IMR-90 (cell line): ENCODE measurements at regions not wholly inside any gene's neighbourhood (a gene's known extent, or its start where the extent isn't known, plus 50 kb on each side); places are given as distances from the start of the nearest gene placed in this dataset.

Experiments used
- ATAC-seq: fragments of 200-7000 bp; cut with Tn5 transposase; 2 replicates; pipeline ENCODE4 v1.9.1; 2020; ENCODE audit warnings: low read depth, mild to moderate bottlenecking, moderate library complexity
- BruUV-seq: library from RNA; stranded (reverse); fragments of 400-500 nt; replicated peaks from 2 replicates; lab custom pipeline; 2021; lab: Mats Ljungman, UMichigan
- CTCF ChIA-PET: fragments of 300-600 bp; formaldehyde crosslinking; extraction: SDS; loops from one replicate; lab custom pipeline; 2021; ENCODE audit warnings: antibody characterized with exemption; lab: Yijun Ruan, JAX
- POLR2A ChIA-PET: fragments of 300-600 bp; sonication (Branson Sonifier 250); formaldehyde crosslinking; loops from one replicate; lab custom pipeline; 2022; ENCODE audit warnings: antibody characterized with exemption; ENCODE audit not compliant: unreplicated experiment; lab: Charles Lee
- DNase-seq: peaks from one replicate; pipeline ENCODE4 v3.0.0; 2013
- H2AFZ ChIP-seq: replicated peaks from 2 replicates; pipeline ENCODE3; 2013; ENCODE audit warnings: low read length, mild to moderate bottlenecking; ENCODE audit not compliant: poor library complexity
- H2AK5ac ChIP-seq: 2 replicates; pipeline ENCODE4 v1.6.1; 2013; ENCODE audit warnings: low read depth, low read length, inconsistent platforms
- H2AK9ac ChIP-seq: replicated peaks from 2 replicates; pipeline ENCODE3; 2013; ENCODE audit warnings: mild to moderate bottlenecking, low read depth, low read length, moderate library complexity; ENCODE audit not compliant: poor library complexity
- H2BK120ac ChIP-seq: 2 replicates; pipeline ENCODE4 v1.6.1; 2013; ENCODE audit warnings: low read depth, low read length, inconsistent platforms
- H2BK15ac ChIP-seq: 3 replicates; pipeline ENCODE4 v1.6.1; 2013; ENCODE audit warnings: low read depth, low read length, inconsistent platforms
- H2BK20ac ChIP-seq: 2 replicates; pipeline ENCODE4 v1.6.1; 2013; ENCODE audit warnings: low read depth, mild to moderate bottlenecking, inconsistent platforms, low read length, moderate library complexity
- H2BK5ac ChIP-seq: 2 replicates; pipeline ENCODE4 v1.6.1; 2013; ENCODE audit warnings: mild to moderate bottlenecking, low read depth, low read length, inconsistent platforms; ENCODE audit not compliant: poor library complexity, severe bottlenecking
- H3K14ac ChIP-seq: replicated peaks from 2 replicates; pipeline ENCODE4 v1.6.1; 2013; ENCODE audit warnings: low read depth, low read length, inconsistent platforms
- H3K18ac ChIP-seq: 2 replicates; pipeline ENCODE4 v1.6.1; 2013; ENCODE audit warnings: low read depth, low read length, control low read depth
- H3K23ac ChIP-seq: 2 replicates; pipeline ENCODE4 v1.6.1; 2013; ENCODE audit warnings: low read depth, low read length, inconsistent platforms
- H3K27ac ChIP-seq: 2 replicates; pipeline ENCODE4 v1.5.1; 2013; ENCODE audit warnings: mild to moderate bottlenecking, control low read depth, low read length; ENCODE audit not compliant: insufficient read depth
- H3K27me3 ChIP-seq: 2 replicates; pipeline ENCODE4 v1.6.1; 2013; ENCODE audit warnings: low read length; ENCODE audit not compliant: control insufficient read depth, insufficient read depth
- H3K36me3 ChIP-seq: 2 replicates; pipeline ENCODE4 v1.6.1; 2013; ENCODE audit warnings: low read length, mixed read lengths; ENCODE audit not compliant: control insufficient read depth, insufficient read depth
- H3K4ac ChIP-seq: 2 replicates; pipeline ENCODE4 v1.6.1; 2013; ENCODE audit warnings: low read depth, low read length, inconsistent platforms
- H3K4me1 ChIP-seq: 2 replicates; pipeline ENCODE4 v1.6.1; 2013; ENCODE audit warnings: low read length, mixed read lengths; ENCODE audit not compliant: control insufficient read depth, insufficient read depth
- H3K4me2 ChIP-seq: 2 replicates; pipeline ENCODE4 v1.6.1; 2013; ENCODE audit warnings: low read depth, mild to moderate bottlenecking, control low read depth, low read length, moderate library complexity
- H3K4me3 ChIP-seq: 2 replicates; pipeline ENCODE4 v1.5.1; 2013; ENCODE audit warnings: low read depth, mild to moderate bottlenecking, control low read depth, low read length, moderate library complexity; ENCODE audit not compliant: insufficient read depth
- H3K56ac ChIP-seq: 2 replicates; pipeline ENCODE4 v1.6.1; 2013; ENCODE audit warnings: low read length, inconsistent platforms; ENCODE audit not compliant: insufficient read depth; ENCODE audit errors: extremely low read depth
- H3K79me1 ChIP-seq, 2 experiments: 2 replicates each; pipeline ENCODE4 v1.6.1; 2013; ENCODE audit warnings: low read length in 2 of 2, inconsistent platforms in 1 of 2, low read depth in 1 of 2
- H3K9ac ChIP-seq: 2 replicates; pipeline ENCODE4 v1.6.1; 2013; ENCODE audit warnings: low read depth, low read length, control low read depth
- H3K9me1 ChIP-seq: 2 replicates; pipeline ENCODE4 v1.6.1; 2013; ENCODE audit warnings: low read length, inconsistent platforms; ENCODE audit not compliant: insufficient read depth
- H3K9me3 ChIP-seq: 2 replicates; pipeline ENCODE4 v1.6.1; 2013; ENCODE audit warnings: low read length; ENCODE audit not compliant: control insufficient read depth, insufficient read depth
- H4K20me1 ChIP-seq: 2 replicates; pipeline ENCODE4 v1.6.1; 2013; ENCODE audit warnings: low read length, inconsistent platforms; ENCODE audit not compliant: insufficient read depth
- H4K5ac ChIP-seq: 2 replicates; pipeline ENCODE4 v1.6.1; 2013; ENCODE audit warnings: mild to moderate bottlenecking, low read depth, low read length, control low read depth
- H4K8ac ChIP-seq, 2 experiments: 2 replicates each; pipeline ENCODE4 v1.6.1; 2013; ENCODE audit warnings: low read depth in 2 of 2, low read length in 2 of 2, control low read depth in 1 of 2, inconsistent platforms in 1 of 2
- H4K91ac ChIP-seq: 2 replicates; pipeline ENCODE4 v1.6.1; 2013; ENCODE audit warnings: low read depth, low read length, inconsistent platforms; ENCODE audit not compliant: insufficient read depth
- FOS ChIP-seq: fragments of 150-350 bp; IDR thresholded peaks from 2 replicates; pipeline ENCODE4 v1.6.1; 2016; ENCODE audit warnings: low read depth, low read length
- RAD21 ChIP-seq: IDR thresholded peaks from 2 replicates; pipeline ENCODE4 v1.6.1; 2012; ENCODE audit warnings: low read length, improper control_type of control experiment
- RCOR1 ChIP-seq: IDR thresholded peaks from 2 replicates; pipeline ENCODE4 v1.6.1; 2012; ENCODE audit warnings: mild to moderate bottlenecking, low read length, improper control_type of control experiment; ENCODE audit not compliant: insufficient replicate concordance
- SMC3 ChIP-seq: fragments of 150-350 bp; IDR thresholded peaks from 2 replicates; pipeline ENCODE4 v1.6.1; 2016; ENCODE audit warnings: low read depth, mild to moderate bottlenecking, antibody characterized with exemption, low read length, moderate library complexity
- USF2 ChIP-seq: fragments of 150-350 bp; IDR thresholded peaks from 2 replicates; pipeline ENCODE4 v1.6.1; 2017; ENCODE audit warnings: mild to moderate bottlenecking, antibody characterized with exemption, low read length, low read depth
- WGBS, 2 experiments: methylation state at CpG; one replicate each; pipeline versions ENCODE4 v1.1.5 to v1.1.7; 2013; ENCODE audit warnings: missing lambda C conversion rate in 2 of 2; ENCODE audit not compliant: insufficient read length in 1 of 2; ENCODE audit errors: extremely low coverage in 2 of 2; 5-methylcytosine and 5-hydroxymethylcytosine counted together
- dilution Hi-C: fragments of 300-500 bp; cut with HindIII; formaldehyde crosslinking; loops from one replicate; pipeline ENCODE4 v1.14.3; 2018; ENCODE audit warnings: low sequenced_read_pairs; ENCODE audit not compliant: unreplicated experiment
- in situ Hi-C: fragments of 300-500 bp; cut with MboI; formaldehyde crosslinking; loops from 3 replicates; pipeline ENCODE4 v1.14.3; 2019; ENCODE audit warnings: low sequenced_read_pairs, inconsistent platforms, mixed read lengths
- intact Hi-C: fragments of 100-400 bp; cut with micrococcal nuclease; formaldehyde crosslinking; loops from 2 replicates; pipeline ENCODE4 v1.10.0; 2022

GRCh38 chr20:56839786-56840185 is 210.7 kb downstream of the TFAP2C start:
- H3K56ac ChIP-seq = no peak overlapping the region
- no peak overlapping the region for H4K5ac ChIP-seq
- intact Hi-C loops (no loop called here), dilution Hi-C loops (no loop called here), in situ Hi-C loops (no loop called here)
- no peak overlapping the region for H3K4me2 ChIP-seq
- peaks cover 4% of the 10 kb centered on the region for H3K27me3 ChIP-seq
- ChIA-PET CTCF (no interaction called here), POLR2A (no interaction called here)
- H3K18ac ChIP-seq = no peak overlapping the region
- no peaks in the 10 kb centered on the region for H3K79me1 ChIP-seq
- H3K4me3 ChIP-seq = no peak overlapping the region
- no peaks in the 10 kb centered on the region for H3K9me3 ChIP-seq
- no peak overlapping the region for H2AFZ ChIP-seq
- H2AK9ac ChIP-seq = no peak overlapping the region
- H2BK5ac ChIP-seq = no peak overlapping the region
- H3K14ac ChIP-seq = no peak overlapping the region
- no peaks in the 10 kb centered on the region for H3K4me1 ChIP-seq
- H2AK5ac ChIP-seq = no peak overlapping the region
- H4K8ac ChIP-seq = no peak overlapping the region
- DNase-seq (no peak), ATAC-seq (no peak)
- no peaks in the 10 kb centered on the region for H4K20me1 ChIP-seq
- no peak overlapping the region for H2BK20ac ChIP-seq
- H3K9ac ChIP-seq = no peak overlapping the region
- H3K4ac ChIP-seq = no peak overlapping the region
- TF ChIP-seq USF2 (no peak), FOS (no peak), SMC3 (no peak), RCOR1 (no peak), RAD21 (no peak)
- BruUV-seq = no TSS peak
- no CpG with 5 or more reads among the region's 5 CpGs for WGBS, 2 experiments
- H3K9me1 ChIP-seq = no peaks in the 10 kb centered on the region
- no peak overlapping the region for H2BK15ac ChIP-seq
- no peaks in the 10 kb centered on the region for H3K36me3 ChIP-seq
- H2BK120ac ChIP-seq = no peak overlapping the region
- no peak overlapping the region for H3K27ac ChIP-seq
- no peak overlapping the region for H3K23ac ChIP-seq
- no peak overlapping the region for H4K91ac ChIP-seq
